Stimulated activated CD4-positive, alpha-beta T cell treated with anti-CD3 and anti-CD28 coated beads, Interleukin-15, amount 100 ng/mL, for 24 hours (primary cell): ENCODE measurements at regions not wholly inside any gene's neighbourhood (a gene's known extent, or its start where the extent isn't known, plus 50 kb on each side); places are given as distances from the start of the nearest gene placed in this dataset.
"Not testable (repeated sequence)": the region's sequence is repeated elsewhere in the genome, so short reads cannot be mapped to it uniquely, and the experiment has no call there.

Source experiments
- DNase-seq: peaks from one replicate; pipeline ENCODE4 v3.0.0-alpha.2; 2020

- DNase-seq: peak; percentile 1
These were observed 82.9 kb downstream of the ZNF737 start for GRCh38 chr19:20482721-20483120.

- DNase-seq: no peak
These were observed 83.8 kb downstream of the ZNF737 start for GRCh38 chr19:20481736-20482135.

GRCh38 chr19:20479483-20479882 lies 86.1 kb downstream of the ZNF737 start:
- no peak for DNase-seq

GRCh38 chr19:20478936-20479335 lies 86.6 kb downstream of the ZNF737 start:
- no peak for DNase-seq

- DNase-seq: no peak
These were observed 92.7 kb downstream of the ZNF737 start for GRCh38 chr19:20472854-20473253.

- no peak for DNase-seq
These were observed 94.2 kb downstream of the ZNF737 start for GRCh38 chr19:20471431-20471830.

- no peak for DNase-seq
These were observed 95.0 kb downstream of the ZNF737 start for GRCh38 chr19:20470345-20471135.

GRCh38 chr19:20466638-20466990 lies 99.0 kb downstream of the ZNF737 start:
- DNase-seq: not testable (repeated sequence)

GRCh38 chr19:20465922-20466637 lies 99.5 kb downstream of the ZNF737 start:
- DNase-seq: not testable (repeated sequence)

GRCh38 chr19:20453425-20453935 lies 112.1 kb downstream of the ZNF737 start:
- no peak for DNase-seq

GRCh38 chr19:20444202-20444885 lies 121.2 kb downstream of the ZNF737 start:
- DNase-seq: no peak

- DNase-seq: not testable (repeated sequence)
These were observed 133.2 kb downstream of the ZNF737 start for GRCh38 chr19:20432266-20432842.

- DNase-seq: no peak
These were observed 133.8 kb downstream of the ZNF737 start for GRCh38 chr19:20431826-20432225.

GRCh38 chr19:20423381-20424197 lies 142.0 kb downstream of the ZNF737 start:
- DNase-seq: peak; percentile 55

GRCh38 chr19:20422216-20423205 lies 143.1 kb downstream of the ZNF737 start:
- DNase-seq: no peak

GRCh38 chr19:20416661-20417060 lies 148.9 kb downstream of the ZNF737 start:
- no peak for DNase-seq

GRCh38 chr19:20414120-20414519 lies 151.5 kb downstream of the ZNF737 start:
- DNase-seq: no peak

GRCh38 chr19:20413705-20414104 lies 151.9 kb downstream of the ZNF737 start:
- no peak for DNase-seq

GRCh38 chr19:20412846-20413245 lies 152.7 kb downstream of the ZNF737 start:
- no peak for DNase-seq

GRCh38 chr19:20397292-20397691 lies 168.3 kb downstream of the ZNF737 start:
- no peak for DNase-seq

GRCh38 chr19:20388706-20389225 lies 176.8 kb downstream of the ZNF737 start:
- no peak for DNase-seq
